HFFc6 (cell line): ENCODE measurements at regions not wholly inside any gene's neighbourhood (a gene's known extent, or its start where the extent isn't known, plus 50 kb on each side); places are given as distances from the start of the nearest gene placed in this dataset.
A peak's percentile ranks its signal among the peaks of the same experiment; 100 is the strongest.

Experiments
- DNase-seq: peaks from one replicate; pipeline ENCODE4 v3.0.0-alpha.2; 2018
- H3K27ac Mint-ChIP-seq: 2 replicates; pipeline ENCODE4 v1.8.0; 2020; ENCODE audit warnings: mild to moderate bottlenecking, mixed read lengths
- H3K27me3 Mint-ChIP-seq: 2 replicates; pipeline ENCODE4 v1.8.0; 2021; ENCODE audit warnings: mild to moderate bottlenecking, moderate library complexity, mixed read lengths; ENCODE audit not compliant: insufficient read depth
- H3K36me3 Mint-ChIP-seq: 2 replicates; pipeline ENCODE4 v1.8.0; 2021; ENCODE audit warnings: low read depth, mixed read lengths
- H3K4me1 Mint-ChIP-seq: 2 replicates; pipeline ENCODE4 v1.8.0; 2020; ENCODE audit warnings: low read depth, mixed read lengths
- H3K4me3 Mint-ChIP-seq: 2 replicates; pipeline ENCODE4 v1.8.0; 2020; ENCODE audit warnings: mild to moderate bottlenecking, moderate library complexity, mixed read lengths
- H3K9me3 Mint-ChIP-seq: 2 replicates; pipeline ENCODE4 v1.8.0; 2020; ENCODE audit warnings: mild to moderate bottlenecking, mixed read lengths
- CTCF ChIP-seq: fragments of 200-600 bp; sonication (generic); IDR thresholded peaks from 2 replicates; pipeline ENCODE4 v1.5.0; 2021; ENCODE audit warnings: antibody characterized with exemption, mild to moderate bottlenecking

GRCh38 chr14:89616425-89616824, 199.4 kb upstream of the FOXN3 start:
- Mint-ChIP-seq H3K4me1 (peaks cover 46% of the 10 kb centered on the region), H3K27ac (peak overlapping the region; percentile 97)

GRCh38 chr14:89615421-89615820, 198.4 kb upstream of the FOXN3 start:
- peaks cover 45% of the 10 kb centered on the region for H3K4me1 Mint-ChIP-seq
- no peak for DNase-seq
- no peaks in the 10 kb centered on the region for H3K9me3 Mint-ChIP-seq
- no peak overlapping the region for H3K27ac Mint-ChIP-seq
- no peaks in the 10 kb centered on the region for H3K27me3 Mint-ChIP-seq
- no peak for TF ChIP-seq CTCF
- H3K36me3 Mint-ChIP-seq, result 0 out of 2 replicates have a peak, but pooled peaks cover 7% of the 10 kb centered on the region
- H3K4me3 Mint-ChIP-seq, result no peak overlapping the region

More at GRCh38 chr14:89616425-89616824, 199.4 kb upstream of the FOXN3 start:
- no peak for DNase-seq
- Mint-ChIP-seq H3K36me3 (no peaks in the 10 kb centered on the region), H3K4me3 (peak overlapping the region; percentile 98), H3K27me3 (no peaks in the 10 kb centered on the region), H3K9me3 (no peaks in the 10 kb centered on the region)
- no peak for TF ChIP-seq CTCF

GRCh38 chr14:89614009-89614691, 197.1 kb upstream of the FOXN3 start:
- Mint-ChIP-seq H3K4me3 (no peak overlapping the region), H3K27me3 (peaks cover 3% of the 10 kb centered on the region; the same call in 1 of the 2 replicates), H3K36me3 (peaks cover 7% of the 10 kb centered on the region; the same call in 1 of the 2 replicates), H3K9me3 (no peaks in the 10 kb centered on the region), H3K4me1 (peaks cover 32% of the 10 kb centered on the region), H3K27ac (no peak overlapping the region)
- no peak for TF ChIP-seq CTCF
- no peak for DNase-seq

DNA sequence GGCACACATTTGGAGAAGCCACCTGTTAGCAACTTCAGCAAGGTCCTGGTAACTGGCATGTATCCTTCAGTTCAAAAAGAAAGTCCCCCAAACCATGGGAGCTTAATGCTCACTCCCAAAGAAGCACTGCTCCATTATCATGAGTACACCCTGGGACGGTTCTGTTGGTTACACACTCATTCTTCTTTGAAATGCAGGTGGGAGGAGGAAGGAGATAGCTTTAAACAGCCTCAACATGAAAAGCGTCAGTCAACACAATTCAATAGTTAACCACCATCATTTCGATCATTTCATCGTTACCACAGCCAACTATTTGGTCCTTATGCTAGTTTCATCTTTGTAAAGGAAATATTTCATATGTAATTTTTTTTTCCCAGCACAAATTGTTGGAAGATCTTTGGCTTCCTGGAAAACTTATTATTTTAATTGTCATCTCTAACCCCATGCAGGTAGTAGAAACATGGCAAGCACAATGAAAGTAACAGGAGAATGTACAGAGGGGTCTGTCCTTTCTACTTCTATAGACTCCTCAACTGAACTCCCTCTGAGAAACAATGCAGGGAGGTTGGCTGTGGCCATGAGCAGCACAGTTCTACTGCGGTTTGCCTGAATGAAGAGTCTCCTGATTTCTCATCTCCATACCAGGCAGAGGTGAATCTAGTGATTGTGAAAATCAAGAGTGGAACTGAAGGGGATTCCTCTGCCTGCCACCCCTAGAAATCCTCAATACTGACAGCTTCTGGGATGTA, 196.4 kb upstream of the FOXN3 start:
- Mint-ChIP-seq H3K4me3 (no peak overlapping the region), H3K27ac (no peak overlapping the region), H3K27me3 (peaks cover 3% of the 10 kb centered on the region; the same call in 1 of the 2 replicates), H3K36me3 (peaks cover 13% of the 10 kb centered on the region), H3K9me3 (no peaks in the 10 kb centered on the region), H3K4me1 (peaks cover 31% of the 10 kb centered on the region)
- no peak for TF ChIP-seq CTCF
- no peak for DNase-seq

GRCh38 chr14:89609500-89610100, 192.6 kb upstream of the FOXN3 start:
- no peak overlapping the region for H3K27ac Mint-ChIP-seq
- peaks cover 3% of the 10 kb centered on the region; the same call in 1 of the 2 replicates for H3K27me3 Mint-ChIP-seq
- no peak for DNase-seq
- peaks cover 37% of the 10 kb centered on the region for H3K36me3 Mint-ChIP-seq
- no peak overlapping the region for H3K4me3 Mint-ChIP-seq
- peaks cover 15% of the 10 kb centered on the region for H3K9me3 Mint-ChIP-seq
- peaks cover 10% of the 10 kb centered on the region for H3K4me1 Mint-ChIP-seq
- no peak for TF ChIP-seq CTCF
